HFFc6 (cell line): ENCODE measurements at regions not wholly inside any gene's neighbourhood (a gene's known extent, or its start where the extent isn't known, plus 50 kb on each side); places are given as distances from the start of the nearest gene placed in this dataset.

Experiments used
- DNase-seq: peaks from one replicate; pipeline ENCODE4 v3.0.0-alpha.2; 2018
- H3K27ac Mint-ChIP-seq: 2 replicates; pipeline ENCODE4 v1.8.0; 2020; ENCODE audit warnings: mild to moderate bottlenecking, mixed read lengths
- H3K27me3 Mint-ChIP-seq: 2 replicates; pipeline ENCODE4 v1.8.0; 2021; ENCODE audit warnings: mild to moderate bottlenecking, moderate library complexity, mixed read lengths; ENCODE audit not compliant: insufficient read depth
- H3K36me3 Mint-ChIP-seq: 2 replicates; pipeline ENCODE4 v1.8.0; 2021; ENCODE audit warnings: low read depth, mixed read lengths
- H3K4me1 Mint-ChIP-seq: 2 replicates; pipeline ENCODE4 v1.8.0; 2020; ENCODE audit warnings: low read depth, mixed read lengths
- H3K4me3 Mint-ChIP-seq: 2 replicates; pipeline ENCODE4 v1.8.0; 2020; ENCODE audit warnings: mild to moderate bottlenecking, moderate library complexity, mixed read lengths
- H3K9me3 Mint-ChIP-seq: 2 replicates; pipeline ENCODE4 v1.8.0; 2020; ENCODE audit warnings: mild to moderate bottlenecking, mixed read lengths
- TF ChIP-seq, protein P1 (sequence below): fragments of 200-600 bp; sonication (generic); IDR thresholded peaks from 2 replicates; pipeline ENCODE4 v1.5.0; 2021; ENCODE audit warnings: antibody characterized with exemption, mild to moderate bottlenecking

DNA sequence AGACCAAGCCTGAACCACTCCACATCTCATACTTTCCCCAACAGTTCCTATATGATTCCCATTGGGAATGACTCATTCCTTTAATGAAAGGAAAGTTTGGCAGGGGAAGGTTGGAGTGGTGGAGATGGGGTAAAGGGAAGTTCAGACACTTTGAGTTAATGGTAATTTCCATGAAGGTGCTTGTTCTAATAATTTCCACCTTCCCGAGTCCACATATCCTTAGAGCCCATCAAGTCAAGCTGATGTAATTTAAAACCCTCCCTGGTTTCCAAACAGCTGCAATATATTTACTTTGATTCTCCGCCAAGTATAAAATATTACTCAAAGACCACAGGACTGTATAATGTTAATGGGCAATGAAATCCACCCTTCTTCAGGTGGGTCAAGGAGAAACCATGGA is 95.0 kb upstream of the GALNT15 start:
- no peak for DNase-seq
- peaks cover 44% of the 10 kb centered on the region for H3K4me1 Mint-ChIP-seq

DNA sequence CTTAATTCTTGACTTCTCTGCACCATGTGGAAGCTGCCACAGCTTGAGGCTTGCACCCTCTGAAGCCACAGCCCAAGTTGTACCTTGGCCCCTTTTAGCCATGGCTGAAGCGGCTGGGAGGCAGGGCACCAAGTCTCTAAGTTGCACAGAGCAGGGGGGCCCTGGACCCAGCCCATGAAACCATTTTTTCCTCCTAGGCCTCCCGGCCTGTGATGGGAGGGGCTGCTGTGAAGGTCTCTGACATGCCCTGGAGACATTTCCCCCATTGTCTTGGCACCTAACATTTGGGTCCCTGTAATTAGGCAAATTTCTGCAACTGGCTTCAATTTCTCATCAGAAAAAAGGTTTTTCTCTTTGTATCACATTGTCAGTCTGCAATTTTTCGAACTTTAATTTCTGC is 92.8 kb upstream of the GALNT15 start:
- TF ChIP-seq, protein P1, sequence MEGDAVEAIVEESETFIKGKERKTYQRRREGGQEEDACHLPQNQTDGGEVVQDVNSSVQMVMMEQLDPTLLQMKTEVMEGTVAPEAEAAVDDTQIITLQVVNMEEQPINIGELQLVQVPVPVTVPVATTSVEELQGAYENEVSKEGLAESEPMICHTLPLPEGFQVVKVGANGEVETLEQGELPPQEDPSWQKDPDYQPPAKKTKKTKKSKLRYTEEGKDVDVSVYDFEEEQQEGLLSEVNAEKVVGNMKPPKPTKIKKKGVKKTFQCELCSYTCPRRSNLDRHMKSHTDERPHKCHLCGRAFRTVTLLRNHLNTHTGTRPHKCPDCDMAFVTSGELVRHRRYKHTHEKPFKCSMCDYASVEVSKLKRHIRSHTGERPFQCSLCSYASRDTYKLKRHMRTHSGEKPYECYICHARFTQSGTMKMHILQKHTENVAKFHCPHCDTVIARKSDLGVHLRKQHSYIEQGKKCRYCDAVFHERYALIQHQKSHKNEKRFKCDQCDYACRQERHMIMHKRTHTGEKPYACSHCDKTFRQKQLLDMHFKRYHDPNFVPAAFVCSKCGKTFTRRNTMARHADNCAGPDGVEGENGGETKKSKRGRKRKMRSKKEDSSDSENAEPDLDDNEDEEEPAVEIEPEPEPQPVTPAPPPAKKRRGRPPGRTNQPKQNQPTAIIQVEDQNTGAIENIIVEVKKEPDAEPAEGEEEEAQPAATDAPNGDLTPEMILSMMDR = no peak
- no peak overlapping the region for H3K27ac Mint-ChIP-seq
- H3K4me3 Mint-ChIP-seq = no peak overlapping the region
- peaks cover 53% of the 10 kb centered on the region for H3K36me3 Mint-ChIP-seq
- H3K27me3 Mint-ChIP-seq = peaks cover 4% of the 10 kb centered on the region
- H3K9me3 Mint-ChIP-seq = peaks cover 52% of the 10 kb centered on the region
- peaks cover 49% of the 10 kb centered on the region for H3K4me1 Mint-ChIP-seq
- DNase-seq = no peak

More for the DNA sequence above, 95.0 kb upstream of the GALNT15 start:
- Mint-ChIP-seq H3K36me3 (peaks cover 50% of the 10 kb centered on the region), H3K9me3 (peaks cover 53% of the 10 kb centered on the region), H3K27ac (no peak overlapping the region), H3K27me3 (peaks cover 4% of the 10 kb centered on the region), H3K4me3 (no peak overlapping the region)
- TF ChIP-seq, protein P1 = no peak

DNA sequence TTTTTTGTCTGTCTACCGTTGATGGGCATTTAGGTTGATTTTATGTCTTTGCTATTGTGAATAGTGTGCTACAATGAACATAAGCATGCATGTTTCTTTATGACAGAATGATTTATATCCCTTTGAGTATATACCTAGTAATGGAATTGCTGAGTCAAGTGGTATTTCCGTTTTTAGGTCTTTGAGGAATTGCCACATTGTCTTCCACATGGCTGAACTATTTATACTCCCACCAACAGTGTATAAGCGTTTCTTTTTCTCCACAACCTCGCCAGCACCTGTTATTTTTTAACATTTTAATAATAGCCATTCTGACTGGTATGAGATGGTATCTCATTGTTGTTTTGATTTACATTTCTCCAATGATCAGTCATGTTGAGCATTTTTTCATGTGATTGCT is 89.6 kb upstream of the GALNT15 start:
- peaks cover 35% of the 10 kb centered on the region for H3K36me3 Mint-ChIP-seq
- peaks cover 1% of the 10 kb centered on the region; the same call in 1 of the 2 replicates for H3K27me3 Mint-ChIP-seq
- H3K4me3 Mint-ChIP-seq = no peak overlapping the region
- peaks cover 20% of the 10 kb centered on the region for H3K4me1 Mint-ChIP-seq
- H3K27ac Mint-ChIP-seq = peak overlapping the region; percentile 76; the same call in 1 of the 2 replicates
- TF ChIP-seq, protein P1 = no peak
- peaks cover 36% of the 10 kb centered on the region for H3K9me3 Mint-ChIP-seq
- peak; percentile 58 for DNase-seq

DNA sequence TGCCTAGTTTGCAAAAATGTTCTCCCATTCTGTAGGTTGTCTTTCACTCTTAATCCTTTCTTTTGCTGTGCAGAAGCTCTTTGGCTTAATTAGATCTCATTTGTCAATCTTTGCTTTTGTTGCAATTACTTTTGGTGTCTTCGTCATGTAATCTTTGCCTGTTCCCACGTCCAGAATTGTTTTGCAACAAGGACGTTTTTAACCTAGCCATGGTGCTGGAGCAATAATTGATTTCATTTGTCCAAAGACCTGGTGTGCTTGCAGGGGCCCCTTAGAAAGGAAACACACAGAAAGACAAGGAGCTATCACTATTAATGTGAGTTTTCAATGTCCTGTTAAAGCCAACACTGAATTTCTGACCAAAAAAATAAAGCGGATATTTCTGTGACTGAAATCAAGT is 89.1 kb upstream of the GALNT15 start:
- Mint-ChIP-seq H3K27ac (peak overlapping the region; percentile 76; the same call in 1 of the 2 replicates), H3K27me3 (peaks cover 1% of the 10 kb centered on the region; the same call in 1 of the 2 replicates), H3K9me3 (peaks cover 34% of the 10 kb centered on the region), H3K4me3 (no peak overlapping the region), H3K4me1 (peaks cover 20% of the 10 kb centered on the region), H3K36me3 (peaks cover 34% of the 10 kb centered on the region)
- TF ChIP-seq, protein P1 = no peak
- no peak for DNase-seq

DNA sequence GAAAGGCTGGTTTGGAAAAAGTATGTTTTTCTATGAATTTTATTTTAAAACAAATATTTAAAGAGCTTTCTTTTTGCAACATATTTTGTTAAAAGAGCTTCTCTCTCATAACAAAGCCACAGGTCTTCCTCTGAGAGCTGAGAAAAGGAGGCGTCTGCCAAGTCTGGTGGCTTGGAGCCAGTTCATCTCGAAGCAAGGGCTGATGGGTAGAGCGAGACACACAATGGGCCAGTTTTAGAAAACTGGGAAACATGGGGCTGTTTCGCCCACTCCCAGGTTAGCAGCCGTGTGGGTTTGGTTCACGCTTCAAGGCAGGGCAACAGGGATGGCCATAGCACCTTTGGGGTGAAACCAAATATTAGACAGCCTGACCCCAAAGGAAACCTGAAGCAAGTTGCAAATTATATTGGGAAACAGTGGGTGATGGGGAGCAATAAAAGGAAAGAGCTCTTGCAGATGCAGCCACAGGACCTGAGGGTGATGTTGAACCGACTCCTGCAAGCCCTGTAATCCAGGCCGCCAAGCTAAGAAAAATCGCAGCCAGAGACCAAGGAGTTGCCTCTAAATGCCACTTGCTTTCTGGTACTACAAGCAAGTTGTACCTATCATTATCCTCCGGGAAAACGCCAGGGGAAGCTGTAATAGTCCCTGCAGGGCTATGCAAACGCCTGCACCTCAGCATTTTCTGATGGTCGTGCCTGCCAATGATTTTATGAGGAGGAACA is 88.4 kb upstream of the GALNT15 start:
- H3K4me1 Mint-ChIP-seq = peaks cover 20% of the 10 kb centered on the region
- no peak overlapping the region for H3K27ac Mint-ChIP-seq
- no peak for DNase-seq
- TF ChIP-seq, protein P1 = no peak
- no peak overlapping the region for H3K4me3 Mint-ChIP-seq
- peaks cover 28% of the 10 kb centered on the region for H3K9me3 Mint-ChIP-seq
- H3K27me3 Mint-ChIP-seq = no peaks in the 10 kb centered on the region
- H3K36me3 Mint-ChIP-seq = peaks cover 27% of the 10 kb centered on the region
